Kidney (tissue), 13 donors: ENCODE measurements at regions not wholly inside any gene's neighbourhood (a gene's known extent, or its start where the extent isn't known, plus 50 kb on each side); places are given as distances from the start of the nearest gene placed in this dataset.

Source experiments
- DNase-seq, 5 donors: peaks; one replicate each; pipeline ENCODE4 v3.0.0-alpha.2; 2013 to 2020
- FAIRE-seq: peaks from 2 replicates; lab custom pipeline; 2012; peaks lifted over from hg19 to GRCh38; lab: Jason Lieb, UNC
- H3K27ac ChIP-seq, 2 donors: one replicate each; pipeline ENCODE4 v1.7.0; 2013; ENCODE audit warnings: low read depth in 2 of 2, low read length in 2 of 2, inconsistent platforms in 1 of 2
- H3K27me3 ChIP-seq: one replicate; pipeline ENCODE4 v1.7.1; 2013; ENCODE audit warnings: low read length, inconsistent platforms; ENCODE audit not compliant: control insufficient read depth, insufficient read depth
- H3K36me3 ChIP-seq, 3 donors: one replicate each; pipeline versions ENCODE4 v1.7.0 to v1.7.1; 2013; ENCODE audit warnings: low read length in 3 of 3, control low read depth in 1 of 3, inconsistent platforms in 1 of 3; ENCODE audit not compliant: insufficient read depth in 3 of 3, control insufficient read depth in 2 of 3
- H3K4me1 ChIP-seq, 3 donors: one replicate each; pipeline versions ENCODE4 v1.7.0 to v1.7.1; 2013; ENCODE audit warnings: low read length in 3 of 3, inconsistent platforms in 1 of 3, low read depth in 1 of 3; ENCODE audit not compliant: control insufficient read depth in 2 of 3, insufficient read depth in 2 of 3
- H3K4me3 ChIP-seq, 3 donors: one replicate each; pipeline versions ENCODE4 v1.7.0 to v1.8.1; 2013; ENCODE audit warnings: low read length in 3 of 3, control low read depth in 1 of 3, inconsistent platforms in 1 of 3
- H3K9ac ChIP-seq, 3 donors: one replicate each; pipeline versions ENCODE4 v1.7.0 to v1.7.1; 2013; ENCODE audit warnings: low read length in 3 of 3, control low read depth in 1 of 3, inconsistent platforms in 1 of 3
- H3K9me3 ChIP-seq, 3 donors: one replicate each; pipeline versions ENCODE4 v1.7.0 to v1.7.1; 2013; ENCODE audit warnings: low read length in 3 of 3, control low read depth in 1 of 3, inconsistent platforms in 1 of 3; ENCODE audit not compliant: control insufficient read depth in 2 of 3, insufficient read depth in 1 of 3
- CTCF ChIP-seq: IDR thresholded peaks from 3 replicates; pipeline ENCODE4 v1.5.1; 2012; ENCODE audit warnings: mild to moderate bottlenecking, moderate library complexity, borderline replicate concordance; ENCODE audit not compliant: insufficient read depth; ENCODE audit errors: extremely low read depth
- intact Hi-C: fragments of 100-400 bp; cut with DNase I; formaldehyde crosslinking; loops from one replicate; pipeline ENCODE4 v1.11.1; 2022
- donor health status: control.
- donor health status: control.
- donor health status: control.
- donor health status: control.
- donor health status: control.
- donor health status: DM: yes; HTN: yes; CAD: no.
- donor health status: Normal renal cell carcinoma (clear cell type).

GRCh38 chr20:1838556-1839279, 56.5 kb upstream of the SIRPA start:
- Histone ChIP-seq H3K9ac (no peak overlapping the region), H3K27me3 (no peaks in the 10 kb centered on the region), H3K36me3 (no peaks in the 10 kb centered on the region), H3K9me3 (no peaks in the 10 kb centered on the region), H3K4me3 (no peak overlapping the region), H3K27ac (no peak overlapping the region), H3K4me1 (no peaks in the 10 kb centered on the region)
- intact Hi-C loops: no loop called here
- FAIRE-seq (no peak), DNase-seq (peak in 4 of 5 donors; percentile 88 to 92 (median 92))
- TF ChIP-seq CTCF: no peak

GRCh38 chr20:1835186-1836035, 59.8 kb upstream of the SIRPA start:
- H3K27ac ChIP-seq: no peak overlapping the region
- TF ChIP-seq CTCF: no peak
- H3K36me3 ChIP-seq: no peaks in the 10 kb centered on the region
- H3K4me3 ChIP-seq: no peak overlapping the region
- no peaks in the 10 kb centered on the region for H3K27me3 ChIP-seq
- no peaks in the 10 kb centered on the region for H3K4me1 ChIP-seq
- H3K9ac ChIP-seq: no peak overlapping the region
- intact Hi-C loops: no loop called here
- no peaks in the 10 kb centered on the region for H3K9me3 ChIP-seq
- FAIRE-seq (no peak), DNase-seq (no peak)

GRCh38 chr20:1833728-1834726, 61.2 kb upstream of the SIRPA start:
- no peak for TF ChIP-seq CTCF
- intact Hi-C loops: no loop called here
- FAIRE-seq (no peak), DNase-seq (no peak)
- H3K27ac ChIP-seq: no peak overlapping the region
- H3K9me3 ChIP-seq: no peaks in the 10 kb centered on the region
- no peaks in the 10 kb centered on the region for H3K36me3 ChIP-seq
- H3K4me1 ChIP-seq: no peaks in the 10 kb centered on the region
- H3K27me3 ChIP-seq: no peaks in the 10 kb centered on the region
- H3K4me3 ChIP-seq: no peak overlapping the region
- no peak overlapping the region for H3K9ac ChIP-seq
